Spleen (tissue), 11 donors: ENCODE measurements at regions not wholly inside any gene's neighbourhood (a gene's known extent, or its start where the extent isn't known, plus 50 kb on each side); places are given as distances from the start of the nearest gene placed in this dataset.
A peak's percentile ranks its signal among the peaks of the same experiment; 100 is the strongest.

Source experiments
- DNase-seq: peaks from one replicate; pipeline ENCODE4 v3.0.0-alpha.2; 2020
- H3K27ac ChIP-seq, 8 donors: fragments of 200-600 bp; sonication (generic) in 7 of 8; 1 replicate in 4 of 8; 2 replicates in 4 of 8; pipeline versions ENCODE4 v1.5.0 to v1.8.0; 2016 to 2021; ENCODE audit warnings: inconsistent platforms in 4 of 8, mild to moderate bottlenecking in 4 of 8, moderate library complexity in 1 of 8
- H3K27me3 ChIP-seq, 7 donors: fragments of 200-600 bp; sonication (generic) in 6 of 7; replicated peaks in 1 of 7; 1 replicate in 4 of 7; 2 replicates in 3 of 7; pipeline versions ENCODE4 v1.5.0 to v1.8.0; 2016 to 2021; ENCODE audit warnings: inconsistent platforms in 3 of 7, mild to moderate bottlenecking in 1 of 7
- H3K36me3 ChIP-seq, 6 donors: fragments of 200-600 bp; sonication (generic) in 5 of 6; 1 replicate in 4 of 6; 2 replicates in 2 of 6; pipeline versions ENCODE4 v1.5.0 to v1.8.0; 2016 to 2021; ENCODE audit warnings: inconsistent platforms in 2 of 6
- H3K4me1 ChIP-seq, 6 donors: fragments of 200-600 bp; sonication (generic) in 5 of 6; 1 replicate in 3 of 6; 2 replicates in 3 of 6; pipeline versions ENCODE4 v1.5.0 to v1.8.0; 2016 to 2021; ENCODE audit warnings: inconsistent platforms in 3 of 6
- H3K4me3 ChIP-seq, 8 donors: fragments of 200-600 bp; sonication (generic) in 7 of 8; 1 replicate in 4 of 8; 2 replicates in 4 of 8; pipeline versions ENCODE4 v1.5.0 to v1.8.0; 2016 to 2021; ENCODE audit warnings: inconsistent platforms in 4 of 8, mild to moderate bottlenecking in 4 of 8, moderate library complexity in 2 of 8
- H3K9me3 ChIP-seq, 8 donors: fragments of 200-600 bp; sonication (generic) in 7 of 8; 1 replicate in 4 of 8; 2 replicates in 4 of 8; pipeline versions ENCODE4 v1.5.0 to v1.8.0; 2016 to 2021; ENCODE audit warnings: inconsistent platforms in 4 of 8
- POLR2A ChIP-seq, 3 donors: fragments of 450-650 bp; IDR thresholded peaks; one replicate each; pipeline ENCODE4 v1.5.1; 2017; ENCODE audit warnings: antibody characterized with exemption in 3 of 3, mild to moderate bottlenecking in 1 of 3
- POLR2AphosphoS5 ChIP-seq, 3 donors: sonication (generic); formaldehyde crosslinking; IDR thresholded peaks; one replicate each; pipeline ENCODE4 v1.5.1; 2017; ENCODE audit warnings: antibody characterized with exemption in 3 of 3
- WGBS, 5 donors: extraction: QIAGEN DNeasy Blood & Tissue Kit in 3 of 5; methylation state at CpG; one replicate each; pipeline versions ENCODE4 v1.1.5 to v1.1.7; 2013 to 2018; 5-methylcytosine and 5-hydroxymethylcytosine counted together
- intact Hi-C: fragments of 100-400 bp; cut with DNase I; formaldehyde crosslinking; loops from one replicate; pipeline ENCODE4 v1.15.0; 2023; ENCODE audit warnings: low total_unique reads
- TF ChIP-seq, protein P1 (sequence below), 11 experiments: fragments of 200-600 bp in 7 of 11; fragments of 450-650 bp in 4 of 11; sonication (generic) in 4 of 11; IDR thresholded peaks in 8 of 11; conservative IDR thresholded peaks in 3 of 11; 1 replicate in 7 of 11; 2 replicates in 4 of 11; pipeline versions ENCODE4 v1.4.0 to v1.8.0; 2016 to 2021; ENCODE audit warnings: antibody characterized with exemption in 11 of 11, inconsistent platforms in 4 of 11, mild to moderate bottlenecking in 1 of 11
- donor health status: healthy with polysubstance abuse.
- donor health status: DM: no; HTN: no; CAD: no; lungs with moderate emphysema.
- donor health status: DM: no; HTN: no; CAD: no.
- donor health status: Bipolar disorder and iron deficiency.
- donor health status: healthy.
- donor health status: DM: no; HTN: no; CAD: no.
- donor health status: DM: yes; HTN: yes; CAD: no.

DNA sequence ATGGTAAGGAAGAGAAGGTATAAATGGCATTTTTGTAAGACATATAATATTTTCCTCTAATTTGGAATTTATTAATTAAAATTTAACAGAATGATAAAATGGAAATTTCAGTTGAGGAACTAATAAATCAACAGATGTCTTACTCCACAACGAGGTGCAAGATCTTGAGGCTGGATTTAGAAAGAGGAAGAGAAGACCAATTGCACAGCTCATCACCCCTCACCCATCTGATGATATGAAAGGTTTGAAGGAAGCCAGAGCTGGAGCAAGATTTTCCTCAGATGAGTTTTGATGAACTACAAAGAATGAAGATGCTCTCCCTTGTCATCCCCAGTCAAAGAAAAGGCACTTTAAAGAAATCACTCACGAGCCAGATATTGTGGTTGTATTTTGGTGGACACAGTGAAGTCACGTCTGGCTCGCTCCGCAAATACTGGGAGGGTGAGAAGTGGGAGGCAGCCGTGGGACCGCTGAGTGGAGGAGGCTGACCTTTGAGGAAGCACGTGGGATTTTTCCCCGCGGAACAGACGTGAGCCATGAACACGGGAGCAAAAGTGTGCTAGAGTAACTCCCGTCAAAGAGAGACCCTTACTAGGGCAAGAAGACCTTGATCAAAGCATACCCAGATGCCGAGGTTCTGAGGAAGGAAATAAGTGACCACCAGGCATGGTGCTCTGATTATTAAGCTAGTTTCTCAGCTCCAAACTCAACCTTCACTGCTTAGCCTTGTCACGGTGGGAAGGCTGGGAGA, 511.4 kb downstream of the RNF144A start:
- Histone ChIP-seq H3K36me3 (no peaks in the 10 kb centered on the region), H3K27ac (peak overlapping the region in 1 of 8 donors; percentile 84), H3K27me3 (peaks cover 0 to 44% (median 0%) of the 10 kb centered on the region in 7 donors), H3K4me3 (no peak overlapping the region), H3K4me1 (peaks cover 5 to 57% (median 27%) of the 10 kb centered on the region in 6 donors), H3K9me3 (peaks cover 0 to 10% (median 8%) of the 10 kb centered on the region in 8 donors)
- DNase-seq = peak; percentile 52
- WGBS, 5 donors = 73 to 84% (median 82%) methylated on average over 15 of the region's 15 CpGs
- TF ChIP-seq POLR2AphosphoS5 (IDR thresholded peaks at IDR 0.05) = no peak
- TF ChIP-seq, protein P1, sequence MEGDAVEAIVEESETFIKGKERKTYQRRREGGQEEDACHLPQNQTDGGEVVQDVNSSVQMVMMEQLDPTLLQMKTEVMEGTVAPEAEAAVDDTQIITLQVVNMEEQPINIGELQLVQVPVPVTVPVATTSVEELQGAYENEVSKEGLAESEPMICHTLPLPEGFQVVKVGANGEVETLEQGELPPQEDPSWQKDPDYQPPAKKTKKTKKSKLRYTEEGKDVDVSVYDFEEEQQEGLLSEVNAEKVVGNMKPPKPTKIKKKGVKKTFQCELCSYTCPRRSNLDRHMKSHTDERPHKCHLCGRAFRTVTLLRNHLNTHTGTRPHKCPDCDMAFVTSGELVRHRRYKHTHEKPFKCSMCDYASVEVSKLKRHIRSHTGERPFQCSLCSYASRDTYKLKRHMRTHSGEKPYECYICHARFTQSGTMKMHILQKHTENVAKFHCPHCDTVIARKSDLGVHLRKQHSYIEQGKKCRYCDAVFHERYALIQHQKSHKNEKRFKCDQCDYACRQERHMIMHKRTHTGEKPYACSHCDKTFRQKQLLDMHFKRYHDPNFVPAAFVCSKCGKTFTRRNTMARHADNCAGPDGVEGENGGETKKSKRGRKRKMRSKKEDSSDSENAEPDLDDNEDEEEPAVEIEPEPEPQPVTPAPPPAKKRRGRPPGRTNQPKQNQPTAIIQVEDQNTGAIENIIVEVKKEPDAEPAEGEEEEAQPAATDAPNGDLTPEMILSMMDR (IDR thresholded peaks at IDR 0.05 in 8 of 11, conservative IDR thresholded peaks at IDR 0.05 in 3 of 11) = no peak
- TF ChIP-seq POLR2A (IDR thresholded peaks at IDR 0.05) = no peak
- intact Hi-C loops = loop anchor here (5.0 kb wide), 1 partner anchor 1259 kb away; no protein-coding TSS in a partner anchor

DNA sequence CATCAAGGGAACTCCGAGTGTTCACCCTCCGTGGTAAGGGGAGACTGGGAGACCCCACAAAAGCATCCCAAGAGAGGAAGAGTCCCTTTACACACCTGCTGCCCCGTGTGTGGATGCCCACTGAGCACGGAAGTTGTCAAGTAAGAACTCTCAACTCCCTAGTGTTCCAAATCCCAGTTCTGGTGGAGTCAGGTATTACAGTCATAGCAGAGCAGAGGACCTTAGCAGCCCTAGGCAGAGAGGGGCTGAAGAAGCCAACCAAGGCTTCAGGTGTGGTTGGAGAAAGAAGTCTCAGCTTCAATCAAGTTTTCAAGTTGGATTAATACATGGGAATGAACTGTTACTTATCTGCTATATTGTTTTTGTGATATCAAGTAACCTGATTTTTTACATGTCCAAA, 512.5 kb downstream of the RNF144A start:
- peaks cover 5 to 57% (median 27%) of the 10 kb centered on the region in 6 donors for H3K4me1 ChIP-seq
- no peak overlapping the region for H3K4me3 ChIP-seq
- no peaks in the 10 kb centered on the region for H3K36me3 ChIP-seq
- H3K27me3 ChIP-seq = peaks cover 0 to 44% (median 0%) of the 10 kb centered on the region in 7 donors
- TF ChIP-seq, protein P1 (IDR thresholded peaks at IDR 0.05 in 8 of 11, conservative IDR thresholded peaks at IDR 0.05 in 3 of 11) = no peak
- no peak for TF ChIP-seq POLR2AphosphoS5 (IDR thresholded peaks at IDR 0.05)
- TF ChIP-seq POLR2A (IDR thresholded peaks at IDR 0.05) = no peak
- no peak for DNase-seq
- intact Hi-C loops = loop anchor here (5.0 kb wide), 1 partner anchor 1258 kb away; no protein-coding TSS in a partner anchor
- peak overlapping the region in 4 of 8 donors; percentile 55 to 88 (median 84) for H3K27ac ChIP-seq
- peaks cover 0 to 16% (median 12%) of the 10 kb centered on the region in 8 donors for H3K9me3 ChIP-seq
- whole genome bisulfite sequencing, 5 donors = 91 to 95% (median 93%) methylated on average over 4 of the region's 4 CpGs

DNA sequence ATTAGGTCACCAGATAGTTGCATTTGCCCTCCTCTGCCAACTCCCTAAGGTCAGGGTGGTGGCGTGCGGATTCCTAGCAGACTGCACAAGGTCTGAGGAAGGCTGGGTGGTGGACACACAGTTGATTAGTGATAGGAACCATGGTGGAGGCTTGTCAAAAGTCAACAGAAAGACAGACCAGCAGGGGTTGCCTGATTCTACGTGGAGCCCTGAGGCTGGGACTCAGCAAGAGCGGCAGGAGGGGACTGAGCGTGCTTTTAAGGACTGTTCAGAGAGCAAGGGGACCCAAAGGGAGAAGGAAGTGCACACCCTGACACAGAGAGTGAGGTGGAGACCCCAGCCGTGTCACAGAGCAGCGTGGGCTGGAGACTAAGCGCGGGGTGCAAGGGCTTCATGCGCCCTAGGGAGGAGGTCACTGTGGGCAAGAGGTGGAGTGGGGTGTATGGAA, 513.2 kb downstream of the RNF144A start:
- H3K4me1 ChIP-seq = peaks cover 5 to 57% (median 27%) of the 10 kb centered on the region in 6 donors
- H3K9me3 ChIP-seq = peaks cover 0 to 16% (median 12%) of the 10 kb centered on the region in 8 donors
- peaks cover 0 to 44% (median 0%) of the 10 kb centered on the region in 7 donors for H3K27me3 ChIP-seq
- DNase-seq = no peak
- peak overlapping the region in 7 of 8 donors; percentile 25 to 68 (median 38) for H3K4me3 ChIP-seq
- TF ChIP-seq POLR2A (IDR thresholded peaks at IDR 0.05) = no peak
- TF ChIP-seq, protein P1 (IDR thresholded peaks at IDR 0.05 in 8 of 11, conservative IDR thresholded peaks at IDR 0.05 in 3 of 11) = no peak
- no peak for TF ChIP-seq POLR2AphosphoS5 (IDR thresholded peaks at IDR 0.05)
- peak overlapping the region; percentile 53 to 88 (median 72) for H3K27ac ChIP-seq
- 60 to 66% (median 65%) methylated on average over 10 of the region's 10 CpGs for WGBS, 5 donors
- H3K36me3 ChIP-seq = no peaks in the 10 kb centered on the region
- intact Hi-C loops = no loop called here
